ENCODE measurements at regions not wholly inside any gene's neighbourhood (a gene's known extent, or its start where the extent isn't known, plus 50 kb on each side); places are given as distances from the start of the nearest gene placed in this dataset.
"Not testable (repeated sequence)": the region's sequence is repeated elsewhere in the genome, so short reads cannot be mapped to it uniquely, and the experiment has no call there.

GRCh38 chr6:148635070-148635743 lies 111.6 kb upstream of the UST start:
- DNase-seq (no peak), ATAC-seq (ENCODE audit: low read depth) (no peak)
- CTCF ChIA-PET: no interaction called here
- no peak overlapping the region for H3K4me3 Mint-ChIP-seq
- Histone ChIP-seq H3K9me3 (ENCODE audit: control extremely low read depth in 1 of 3, control insufficient read depth in 2 of 3, insufficient read depth in 1 of 3, low read length in 2 of 3) (no peaks in the 10 kb centered on the region), H3K27ac (ENCODE audit: low read length in 2 of 2) (no peak overlapping the region), H3K27me3 (replicated peaks in 1 of 4; ENCODE audit: control extremely low read depth in 1 of 4, control insufficient read depth in 3 of 4, insufficient read depth in 4 of 4, low read length in 3 of 4) (no peaks in the 10 kb centered on the region), H3K36me3 (replicated peaks in 1 of 2; ENCODE audit: control extremely low read depth in 1 of 2, control insufficient read depth in 1 of 2, extremely low read depth in 1 of 2, insufficient read depth in 2 of 2, low read length in 1 of 2) (no peaks in the 10 kb centered on the region), H3K4me3 (ENCODE audit: control extremely low read depth in 1 of 5, extremely low read depth in 1 of 5, insufficient read depth in 1 of 5, low read depth in 2 of 5, low read length in 4 of 5) (no peak overlapping the region), H3K9ac (ENCODE audit: low read length) (no peak overlapping the region), H2AFZ (ENCODE audit: insufficient read depth, low read depth, low read length, poor library complexity, severe bottlenecking) (no peak overlapping the region), H3K79me2 (ENCODE audit: control insufficient read depth, insufficient read depth, low read length) (no peaks in the 10 kb centered on the region), H3K4me2 (replicated peaks; ENCODE audit: low read depth, low read length, poor library complexity, severe bottlenecking) (no peak overlapping the region), H4K20me1 (ENCODE audit: control insufficient read depth, insufficient read depth, low read length, poor library complexity, severe bottlenecking) (no peaks in the 10 kb centered on the region), H3K4me1 (ENCODE audit: control insufficient read depth in 2 of 2, insufficient read depth in 2 of 2, low read length in 2 of 2) (peaks cover 13 to 15% of the 10 kb centered on the region in 2 donors)
- POLR2A ChIA-PET: no interaction called here
- H3K27ac Mint-ChIP-seq: no peak overlapping the region
- TF ChIP-seq CTCF (IDR thresholded peaks at IDR 0.05) (no peak), EZH2 (IDR thresholded peaks at IDR 0.05; ENCODE audit: borderline replicate concordance, insufficient read depth, low read depth, low read length, poor library complexity, severe bottlenecking) (no peak)
- 80% methylated on average over 1 of the region's 1 CpG for WGBS (ENCODE audit: insufficient coverage)
- intact Hi-C loops (cut with micrococcal nuclease): no loop called here
- peaks cover 13% of the 10 kb centered on the region for H3K4me1 Mint-ChIP-seq
- no peaks in the 10 kb centered on the region for H3K27me3 Mint-ChIP-seq
- no peaks in the 10 kb centered on the region for H3K9me3 Mint-ChIP-seq (ENCODE audit: insufficient read depth)

- H3K9me3 ChIP-seq (ENCODE audit: control extremely low read depth in 1 of 3, control insufficient read depth in 2 of 3, insufficient read depth in 1 of 3, low read length in 2 of 3); H3K79me2 ChIP-seq (ENCODE audit: control insufficient read depth, insufficient read depth, low read length); H4K20me1 ChIP-seq (ENCODE audit: control insufficient read depth, insufficient read depth, low read length, poor library complexity, severe bottlenecking); H3K4me3 ChIP-seq (ENCODE audit: control extremely low read depth in 1 of 5, extremely low read depth in 1 of 5, insufficient read depth in 1 of 5, low read depth in 2 of 5, low read length in 4 of 5); POLR2A ChIA-PET; H3K36me3 ChIP-seq (replicated peaks in 1 of 2; ENCODE audit: control extremely low read depth in 1 of 2, control insufficient read depth in 1 of 2, extremely low read depth in 1 of 2, insufficient read depth in 2 of 2, low read length in 1 of 2); H3K4me3 Mint-ChIP-seq; H3K27ac Mint-ChIP-seq; H3K27me3 ChIP-seq (replicated peaks in 1 of 4; ENCODE audit: control extremely low read depth in 1 of 4, control insufficient read depth in 3 of 4, insufficient read depth in 4 of 4, low read length in 3 of 4); H2AFZ ChIP-seq (ENCODE audit: insufficient read depth, low read depth, low read length, poor library complexity, severe bottlenecking); H3K4me2 ChIP-seq (replicated peaks; ENCODE audit: low read depth, low read length, poor library complexity, severe bottlenecking); ATAC-seq (ENCODE audit: low read depth); H3K27me3 Mint-ChIP-seq; DNase-seq; CTCF ChIA-PET; H3K4me1 Mint-ChIP-seq; H3K27ac ChIP-seq (ENCODE audit: low read length in 2 of 2); H3K9me3 Mint-ChIP-seq (ENCODE audit: insufficient read depth); H3K9ac ChIP-seq (ENCODE audit: low read length): not testable (repeated sequence)
- H3K4me1 ChIP-seq (ENCODE audit: control insufficient read depth in 2 of 2, insufficient read depth in 2 of 2, low read length in 2 of 2): peaks cover 12 to 13% of the 10 kb centered on the region in 2 donors
- WGBS (ENCODE audit: insufficient coverage): 94% methylated on average over 6 of the region's 8 CpGs
- intact Hi-C loops (cut with micrococcal nuclease): loop anchor here (10.0 kb wide), 1 partner anchor 63 kb away; no protein-coding TSS in a partner anchor
Observed at GRCh38 chr6:148641836-148642235, 105.0 kb upstream of the UST start.

GRCh38 chr6:148643208-148643607 lies 103.6 kb upstream of the UST start:
- POLR2A ChIA-PET; H3K4me1 ChIP-seq (ENCODE audit: control insufficient read depth in 2 of 2, insufficient read depth in 2 of 2, low read length in 2 of 2); H3K79me2 ChIP-seq (ENCODE audit: control insufficient read depth, insufficient read depth, low read length); H3K4me3 ChIP-seq (ENCODE audit: control extremely low read depth in 1 of 5, extremely low read depth in 1 of 5, insufficient read depth in 1 of 5, low read depth in 2 of 5, low read length in 4 of 5); H3K4me3 Mint-ChIP-seq; H3K36me3 ChIP-seq (replicated peaks in 1 of 2; ENCODE audit: control extremely low read depth in 1 of 2, control insufficient read depth in 1 of 2, extremely low read depth in 1 of 2, insufficient read depth in 2 of 2, low read length in 1 of 2); H2AFZ ChIP-seq (ENCODE audit: insufficient read depth, low read depth, low read length, poor library complexity, severe bottlenecking); ATAC-seq (ENCODE audit: low read depth); H3K9ac ChIP-seq (ENCODE audit: low read length); H3K27ac Mint-ChIP-seq; H3K9me3 ChIP-seq (ENCODE audit: control extremely low read depth in 1 of 3, control insufficient read depth in 2 of 3, insufficient read depth in 1 of 3, low read length in 2 of 3); H3K4me2 ChIP-seq (replicated peaks; ENCODE audit: low read depth, low read length, poor library complexity, severe bottlenecking); H3K27me3 Mint-ChIP-seq; H3K9me3 Mint-ChIP-seq (ENCODE audit: insufficient read depth); H4K20me1 ChIP-seq (ENCODE audit: control insufficient read depth, insufficient read depth, low read length, poor library complexity, severe bottlenecking); CTCF ChIA-PET; H3K27me3 ChIP-seq (replicated peaks in 1 of 4; ENCODE audit: control extremely low read depth in 1 of 4, control insufficient read depth in 3 of 4, insufficient read depth in 4 of 4, low read length in 3 of 4); H3K4me1 Mint-ChIP-seq; H3K27ac ChIP-seq (ENCODE audit: low read length in 2 of 2); DNase-seq: not testable (repeated sequence)
- intact Hi-C loops (cut with micrococcal nuclease): loop anchor here (10.0 kb wide), 1 partner anchor 62 kb away; no protein-coding TSS in a partner anchor
- 92% methylated on average over 2 of the region's 5 CpGs for WGBS (ENCODE audit: insufficient coverage)

All from B cell (primary cell).